ENCODE measurements at regions not wholly inside any gene's neighbourhood (a gene's known extent, or its start where the extent isn't known, plus 50 kb on each side); places are given as distances from the start of the nearest gene placed in this dataset.

DNA sequence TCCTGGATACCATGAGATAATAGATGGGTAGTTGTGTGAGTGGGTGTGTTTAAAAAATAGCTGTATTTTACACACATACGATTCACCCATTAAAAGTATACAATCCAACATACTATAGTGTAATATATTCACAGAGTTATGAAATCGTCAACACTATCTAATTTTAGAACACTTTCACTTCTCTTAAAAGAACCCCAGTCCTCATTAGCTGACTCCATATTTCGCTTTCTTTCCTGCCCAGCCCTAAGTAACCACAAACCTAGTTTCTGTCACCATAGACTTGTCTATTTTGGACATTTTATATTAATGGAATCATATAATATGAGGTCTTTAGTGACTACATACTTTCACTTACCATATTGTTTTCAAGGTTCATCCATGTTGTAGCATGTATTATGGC lies 63.8 kb upstream of the S1PR3 start:
- TF ChIP-seq OVOL2 (CRISPR knock-in tag; IDR thresholded peaks at IDR 0.05; ENCODE audit: borderline replicate concordance) (no peak), JUN (CRISPR knock-in tag; IDR thresholded peaks at IDR 0.05) (no peak), KAT7 (CRISPR knock-in tag; IDR thresholded peaks at IDR 0.05; ENCODE audit: borderline replicate concordance) (no peak), ETV6 (CRISPR knock-in tag; IDR thresholded peaks at IDR 0.05) (no peak), ZBTB21 (CRISPR knock-in tag; IDR thresholded peaks at IDR 0.05; ENCODE audit: borderline replicate concordance) (no peak), TCF7 (CRISPR knock-in tag; IDR thresholded peaks at IDR 0.05; ENCODE audit: low read depth) (no peak), SMAD3 (CRISPR knock-in tag; IDR thresholded peaks at IDR 0.05; ENCODE audit: borderline replicate concordance) (no peak), ZNF219 (CRISPR knock-in tag; IDR thresholded peaks at IDR 0.05; ENCODE audit: borderline replicate concordance) (no peak), NFE2L1 (CRISPR knock-in tag; IDR thresholded peaks at IDR 0.05) (no peak), GABPB1 (CRISPR knock-in tag; IDR thresholded peaks at IDR 0.05) (no peak), ZNF263 (CRISPR knock-in tag; IDR thresholded peaks at IDR 0.05; ENCODE audit: low read depth) (no peak)
- TF ChIP-seq, protein P1, sequence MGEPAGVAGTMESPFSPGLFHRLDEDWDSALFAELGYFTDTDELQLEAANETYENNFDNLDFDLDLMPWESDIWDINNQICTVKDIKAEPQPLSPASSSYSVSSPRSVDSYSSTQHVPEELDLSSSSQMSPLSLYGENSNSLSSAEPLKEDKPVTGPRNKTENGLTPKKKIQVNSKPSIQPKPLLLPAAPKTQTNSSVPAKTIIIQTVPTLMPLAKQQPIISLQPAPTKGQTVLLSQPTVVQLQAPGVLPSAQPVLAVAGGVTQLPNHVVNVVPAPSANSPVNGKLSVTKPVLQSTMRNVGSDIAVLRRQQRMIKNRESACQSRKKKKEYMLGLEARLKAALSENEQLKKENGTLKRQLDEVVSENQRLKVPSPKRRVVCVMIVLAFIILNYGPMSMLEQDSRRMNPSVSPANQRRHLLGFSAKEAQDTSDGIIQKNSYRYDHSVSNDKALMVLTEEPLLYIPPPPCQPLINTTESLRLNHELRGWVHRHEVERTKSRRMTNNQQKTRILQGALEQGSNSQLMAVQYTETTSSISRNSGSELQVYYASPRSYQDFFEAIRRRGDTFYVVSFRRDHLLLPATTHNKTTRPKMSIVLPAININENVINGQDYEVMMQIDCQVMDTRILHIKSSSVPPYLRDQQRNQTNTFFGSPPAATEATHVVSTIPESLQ (CRISPR knock-in tag; IDR thresholded peaks at IDR 0.05) = no peak
- TF ChIP-seq, protein P2, sequence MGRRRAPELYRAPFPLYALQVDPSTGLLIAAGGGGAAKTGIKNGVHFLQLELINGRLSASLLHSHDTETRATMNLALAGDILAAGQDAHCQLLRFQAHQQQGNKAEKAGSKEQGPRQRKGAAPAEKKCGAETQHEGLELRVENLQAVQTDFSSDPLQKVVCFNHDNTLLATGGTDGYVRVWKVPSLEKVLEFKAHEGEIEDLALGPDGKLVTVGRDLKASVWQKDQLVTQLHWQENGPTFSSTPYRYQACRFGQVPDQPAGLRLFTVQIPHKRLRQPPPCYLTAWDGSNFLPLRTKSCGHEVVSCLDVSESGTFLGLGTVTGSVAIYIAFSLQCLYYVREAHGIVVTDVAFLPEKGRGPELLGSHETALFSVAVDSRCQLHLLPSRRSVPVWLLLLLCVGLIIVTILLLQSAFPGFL (CRISPR knock-in tag; IDR thresholded peaks at IDR 0.05; ENCODE audit: borderline replicate concordance) = no peak
- TF ChIP-seq, protein P3, sequence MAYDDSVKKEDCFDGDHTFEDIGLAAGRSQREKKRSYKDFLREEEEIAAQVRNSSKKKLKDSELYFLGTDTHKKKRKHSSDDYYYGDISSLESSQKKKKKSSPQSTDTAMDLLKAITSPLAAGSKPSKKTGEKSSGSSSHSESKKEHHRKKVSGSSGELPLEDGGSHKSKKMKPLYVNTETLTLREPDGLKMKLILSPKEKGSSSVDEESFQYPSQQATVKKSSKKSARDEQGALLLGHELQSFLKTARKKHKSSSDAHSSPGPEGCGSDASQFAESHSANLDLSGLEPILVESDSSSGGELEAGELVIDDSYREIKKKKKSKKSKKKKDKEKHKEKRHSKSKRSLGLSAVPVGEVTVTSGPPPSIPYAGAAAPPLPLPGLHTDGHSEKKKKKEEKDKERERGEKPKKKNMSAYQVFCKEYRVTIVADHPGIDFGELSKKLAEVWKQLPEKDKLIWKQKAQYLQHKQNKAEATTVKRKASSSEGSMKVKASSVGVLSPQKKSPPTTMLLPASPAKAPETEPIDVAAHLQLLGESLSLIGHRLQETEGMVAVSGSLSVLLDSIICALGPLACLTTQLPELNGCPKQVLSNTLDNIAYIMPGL (CRISPR knock-in tag; IDR thresholded peaks at IDR 0.05) = no peak
- TF ChIP-seq, protein P4, sequence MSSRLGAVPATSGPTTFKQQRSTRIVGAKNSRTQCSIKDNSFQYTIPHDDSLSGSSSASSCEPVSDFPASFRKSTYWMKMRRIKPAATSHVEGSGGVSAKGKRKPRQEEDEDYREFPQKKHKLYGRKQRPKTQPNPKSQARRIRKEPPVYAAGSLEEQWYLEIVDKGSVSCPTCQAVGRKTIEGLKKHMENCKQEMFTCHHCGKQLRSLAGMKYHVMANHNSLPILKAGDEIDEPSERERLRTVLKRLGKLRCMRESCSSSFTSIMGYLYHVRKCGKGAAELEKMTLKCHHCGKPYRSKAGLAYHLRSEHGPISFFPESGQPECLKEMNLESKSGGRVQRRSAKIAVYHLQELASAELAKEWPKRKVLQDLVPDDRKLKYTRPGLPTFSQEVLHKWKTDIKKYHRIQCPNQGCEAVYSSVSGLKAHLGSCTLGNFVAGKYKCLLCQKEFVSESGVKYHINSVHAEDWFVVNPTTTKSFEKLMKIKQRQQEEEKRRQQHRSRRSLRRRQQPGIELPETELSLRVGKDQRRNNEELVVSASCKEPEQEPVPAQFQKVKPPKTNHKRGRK (CRISPR knock-in tag; IDR thresholded peaks at IDR 0.05; ENCODE audit: borderline replicate concordance) = no peak
- TF ChIP-seq, protein P5, sequence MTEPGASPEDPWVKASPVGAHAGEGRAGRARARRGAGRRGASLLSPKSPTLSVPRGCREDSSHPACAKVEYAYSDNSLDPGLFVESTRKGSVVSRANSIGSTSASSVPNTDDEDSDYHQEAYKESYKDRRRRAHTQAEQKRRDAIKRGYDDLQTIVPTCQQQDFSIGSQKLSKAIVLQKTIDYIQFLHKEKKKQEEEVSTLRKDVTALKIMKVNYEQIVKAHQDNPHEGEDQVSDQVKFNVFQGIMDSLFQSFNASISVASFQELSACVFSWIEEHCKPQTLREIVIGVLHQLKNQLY (CRISPR knock-in tag; IDR thresholded peaks at IDR 0.05) = no peak
- TF ChIP-seq, protein P6, sequence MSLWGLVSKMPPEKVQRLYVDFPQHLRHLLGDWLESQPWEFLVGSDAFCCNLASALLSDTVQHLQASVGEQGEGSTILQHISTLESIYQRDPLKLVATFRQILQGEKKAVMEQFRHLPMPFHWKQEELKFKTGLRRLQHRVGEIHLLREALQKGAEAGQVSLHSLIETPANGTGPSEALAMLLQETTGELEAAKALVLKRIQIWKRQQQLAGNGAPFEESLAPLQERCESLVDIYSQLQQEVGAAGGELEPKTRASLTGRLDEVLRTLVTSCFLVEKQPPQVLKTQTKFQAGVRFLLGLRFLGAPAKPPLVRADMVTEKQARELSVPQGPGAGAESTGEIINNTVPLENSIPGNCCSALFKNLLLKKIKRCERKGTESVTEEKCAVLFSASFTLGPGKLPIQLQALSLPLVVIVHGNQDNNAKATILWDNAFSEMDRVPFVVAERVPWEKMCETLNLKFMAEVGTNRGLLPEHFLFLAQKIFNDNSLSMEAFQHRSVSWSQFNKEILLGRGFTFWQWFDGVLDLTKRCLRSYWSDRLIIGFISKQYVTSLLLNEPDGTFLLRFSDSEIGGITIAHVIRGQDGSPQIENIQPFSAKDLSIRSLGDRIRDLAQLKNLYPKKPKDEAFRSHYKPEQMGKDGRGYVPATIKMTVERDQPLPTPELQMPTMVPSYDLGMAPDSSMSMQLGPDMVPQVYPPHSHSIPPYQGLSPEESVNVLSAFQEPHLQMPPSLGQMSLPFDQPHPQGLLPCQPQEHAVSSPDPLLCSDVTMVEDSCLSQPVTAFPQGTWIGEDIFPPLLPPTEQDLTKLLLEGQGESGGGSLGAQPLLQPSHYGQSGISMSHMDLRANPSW (CRISPR knock-in tag; conservative IDR thresholded peaks at IDR 0.05; ENCODE audit: low read depth) = no peak
- POLR2A ChIA-PET = no interaction called here
- peaks cover 9% of the 10 kb centered on the region for H3K9me3 Mint-ChIP-seq
- DNase-seq (ENCODE audit: low spot score) (no peak), ATAC-seq (no peak)
- peaks cover 4% of the 10 kb centered on the region for H3K27me3 Mint-ChIP-seq (ENCODE audit: low read depth)
- H3K4me3 Mint-ChIP-seq = no peak overlapping the region
- no peaks in the 10 kb centered on the region; the same call in 1 of the 2 replicates for H3K36me3 Mint-ChIP-seq
- CTCF ChIA-PET = no interaction called here
- no peak overlapping the region for H3K27ac Mint-ChIP-seq
- peaks cover 4% of the 10 kb centered on the region; the same call in 1 of the 2 replicates for H3K4me1 Mint-ChIP-seq

All from WTC11 (cell line).